ELR (cell line): ENCODE measurements at regions not wholly inside any gene's neighbourhood (a gene's known extent, or its start where the extent isn't known, plus 50 kb on each side); places are given as distances from the start of the nearest gene placed in this dataset.
A peak's percentile ranks its signal among the peaks of the same experiment; 100 is the strongest.
"Not testable (repeated sequence)": the region's sequence is repeated elsewhere in the genome, so short reads cannot be mapped to it uniquely, and the experiment has no call there.

Source experiments
- DNase-seq: peaks from one replicate; pipeline ENCODE4 v3.0.0-alpha.2; 2015; ENCODE audit warnings: low read depth

DNA sequence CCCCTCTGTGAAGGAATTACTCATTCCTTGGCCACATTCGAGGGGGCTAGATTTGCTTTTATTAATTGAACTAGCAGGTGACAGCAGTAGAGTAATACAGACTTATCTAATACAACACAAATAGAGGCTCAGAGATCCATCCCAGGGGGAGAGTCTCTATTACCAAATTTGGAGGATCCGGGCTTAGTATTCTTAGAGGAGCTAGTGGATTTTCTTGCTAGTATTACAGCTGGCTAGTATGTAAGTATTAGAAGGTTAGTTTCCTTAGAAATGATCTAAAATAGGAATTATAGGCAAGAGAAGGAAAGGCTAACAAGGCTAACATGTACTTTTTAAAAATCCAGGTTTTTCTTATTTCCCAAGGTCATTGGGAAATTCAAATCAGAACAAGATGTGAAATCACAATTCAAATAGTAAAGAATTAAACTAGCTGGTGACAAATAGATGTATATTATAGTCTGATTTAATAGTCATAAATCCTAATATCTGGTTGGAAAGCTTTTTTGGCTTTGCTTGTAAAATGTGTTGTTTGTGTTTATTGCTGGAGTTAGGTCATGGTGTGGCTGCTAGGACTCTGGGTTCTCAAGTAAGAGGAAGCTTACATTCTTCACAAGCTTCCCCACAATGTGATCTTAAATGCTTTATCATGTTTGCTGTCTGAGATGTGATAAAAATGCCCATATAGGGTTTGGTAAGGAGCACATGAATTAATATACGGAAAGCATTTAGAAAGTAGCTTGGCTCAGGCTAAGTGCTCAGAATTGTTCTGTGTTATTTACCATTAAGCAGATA is 160.4 kb upstream of the MPDZ start:
- no peak for DNase-seq

DNA sequence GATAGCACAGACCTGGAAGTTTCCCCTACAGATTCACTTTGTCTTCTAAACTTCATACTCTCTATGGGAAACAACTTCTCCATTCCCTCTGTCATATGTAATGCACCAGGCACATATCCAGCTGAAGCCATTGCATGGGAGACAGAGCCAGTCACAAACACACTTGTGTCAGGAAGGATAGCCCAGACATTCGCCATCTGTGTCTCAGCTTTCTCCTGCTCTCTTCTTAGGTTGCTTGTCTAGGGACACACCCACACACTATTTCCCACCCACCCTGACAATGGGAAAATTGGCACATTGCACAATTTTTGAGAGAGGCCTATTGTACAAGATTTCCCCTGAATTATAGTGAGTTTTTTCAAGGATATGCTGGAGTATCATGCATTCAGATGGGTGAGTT is 158.4 kb upstream of the MPDZ start:
- DNase-seq = no peak

- DNase-seq = no peak
Measured at GRCh38 chr9:13436591-13436990, 157.1 kb upstream of the MPDZ start.

DNA sequence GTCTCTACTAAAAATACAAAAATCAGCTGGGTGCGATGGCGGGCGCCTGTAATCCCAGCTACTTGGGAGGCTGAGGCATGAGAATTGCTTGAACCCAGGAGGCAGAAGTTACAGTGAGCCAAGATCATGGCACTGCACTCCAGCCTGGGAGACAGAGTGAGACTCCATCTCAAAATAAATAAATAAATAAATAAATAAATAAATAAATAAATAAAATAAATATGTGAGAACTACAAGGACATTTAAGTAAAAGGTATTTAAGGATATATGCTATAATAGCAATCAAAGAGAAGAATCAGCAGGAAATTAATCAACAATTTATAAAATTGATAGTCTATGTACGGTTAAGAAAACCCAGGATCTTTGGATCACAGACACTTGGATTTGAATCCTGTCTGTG is 154.0 kb upstream of the MPDZ start:
- not testable (repeated sequence) for DNase-seq

DNA sequence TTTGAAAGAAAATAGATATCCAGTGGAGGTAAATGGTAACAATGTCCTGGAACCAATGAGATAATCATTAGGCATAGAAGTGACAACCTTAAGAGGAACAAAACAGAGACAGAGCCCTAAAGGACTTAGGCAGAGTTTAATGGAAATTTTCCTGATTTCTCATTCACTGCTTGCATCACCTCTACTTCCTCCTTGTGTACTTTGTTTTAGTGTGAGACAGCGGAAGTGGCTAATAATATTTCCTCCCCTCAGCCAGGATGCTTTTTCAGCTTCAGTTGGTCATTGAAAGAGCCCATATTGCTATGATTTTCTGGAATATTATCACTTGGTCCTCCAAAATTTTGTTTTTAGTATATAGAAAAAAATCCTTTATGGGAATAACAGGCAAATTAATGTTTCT is 153.4 kb upstream of the MPDZ start:
- DNase-seq = peak; percentile 53

DNA sequence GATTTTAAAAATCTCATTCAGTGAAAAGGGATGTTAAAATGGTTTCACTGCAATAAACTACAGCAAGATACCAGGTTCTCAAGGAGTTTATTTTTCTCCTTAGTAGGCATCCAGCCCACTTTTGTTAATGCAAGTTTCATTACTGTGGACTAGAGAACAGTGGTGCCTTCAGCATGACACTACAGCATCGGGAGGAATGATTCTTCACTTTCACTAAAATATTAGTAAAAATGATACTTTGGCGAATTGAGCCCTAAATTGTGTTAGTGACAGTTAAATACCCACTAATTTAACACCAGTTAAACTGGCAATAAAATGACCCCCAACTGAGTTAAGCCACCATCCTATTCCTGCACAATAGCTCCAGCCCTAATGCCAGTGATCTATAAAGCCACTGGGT is 152.2 kb upstream of the MPDZ start:
- no peak for DNase-seq

DNA sequence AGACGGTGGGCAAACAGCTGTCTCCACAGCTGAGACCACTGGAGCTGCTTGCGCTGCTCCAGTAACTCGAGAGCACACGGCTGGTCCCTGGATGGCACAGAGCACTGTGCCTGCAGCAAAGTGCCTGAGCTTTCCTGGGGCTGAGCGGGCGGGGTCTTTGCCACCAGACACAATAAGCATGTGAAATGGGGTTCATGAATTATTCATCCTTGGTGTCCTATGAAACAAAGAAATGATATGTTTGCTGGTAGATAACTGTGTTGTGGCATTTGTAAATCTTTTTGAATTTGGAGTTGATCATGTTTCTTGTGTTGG is 151.7 kb upstream of the MPDZ start:
- no peak for DNase-seq

DNA sequence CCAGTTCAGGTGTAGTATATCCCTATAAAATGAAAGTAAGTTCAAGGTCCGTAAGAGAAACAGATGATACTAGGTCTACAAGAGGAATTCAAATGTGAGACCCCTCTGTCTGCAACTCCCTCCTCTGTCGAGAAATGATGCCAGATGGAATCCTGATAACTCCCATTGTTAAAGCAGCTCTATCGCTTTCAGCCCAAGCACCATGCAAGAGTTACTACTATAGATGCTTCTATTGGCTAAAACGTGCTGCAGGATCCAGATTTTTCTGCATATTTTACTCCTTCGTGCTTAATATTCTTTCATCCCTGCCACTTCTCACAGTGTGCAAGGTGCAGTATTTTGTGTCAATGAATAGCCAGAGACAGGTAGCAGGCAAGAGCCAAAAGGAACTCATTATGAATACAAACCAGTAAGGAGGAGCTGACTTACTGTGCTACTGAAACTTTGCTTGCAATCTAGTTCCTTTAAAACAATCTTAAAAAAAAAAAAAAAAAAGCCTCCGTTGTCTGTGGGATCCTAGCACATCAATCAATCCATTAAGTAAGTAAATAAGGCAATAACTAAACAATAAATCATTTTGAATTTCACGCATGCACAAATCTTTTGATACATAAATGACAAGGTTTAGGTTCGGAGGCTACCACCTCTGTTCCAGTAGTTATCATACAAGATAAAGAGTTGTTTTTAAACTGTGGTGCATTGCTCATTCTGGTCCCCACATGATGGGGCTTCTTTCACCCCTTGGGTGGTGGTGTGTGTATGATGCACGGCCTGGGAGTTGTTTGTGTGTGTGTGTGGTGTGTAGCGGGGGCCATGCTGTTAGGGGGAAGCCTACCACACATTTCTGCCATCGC is 151.1 kb upstream of the MPDZ start:
- DNase-seq = no peak

DNA sequence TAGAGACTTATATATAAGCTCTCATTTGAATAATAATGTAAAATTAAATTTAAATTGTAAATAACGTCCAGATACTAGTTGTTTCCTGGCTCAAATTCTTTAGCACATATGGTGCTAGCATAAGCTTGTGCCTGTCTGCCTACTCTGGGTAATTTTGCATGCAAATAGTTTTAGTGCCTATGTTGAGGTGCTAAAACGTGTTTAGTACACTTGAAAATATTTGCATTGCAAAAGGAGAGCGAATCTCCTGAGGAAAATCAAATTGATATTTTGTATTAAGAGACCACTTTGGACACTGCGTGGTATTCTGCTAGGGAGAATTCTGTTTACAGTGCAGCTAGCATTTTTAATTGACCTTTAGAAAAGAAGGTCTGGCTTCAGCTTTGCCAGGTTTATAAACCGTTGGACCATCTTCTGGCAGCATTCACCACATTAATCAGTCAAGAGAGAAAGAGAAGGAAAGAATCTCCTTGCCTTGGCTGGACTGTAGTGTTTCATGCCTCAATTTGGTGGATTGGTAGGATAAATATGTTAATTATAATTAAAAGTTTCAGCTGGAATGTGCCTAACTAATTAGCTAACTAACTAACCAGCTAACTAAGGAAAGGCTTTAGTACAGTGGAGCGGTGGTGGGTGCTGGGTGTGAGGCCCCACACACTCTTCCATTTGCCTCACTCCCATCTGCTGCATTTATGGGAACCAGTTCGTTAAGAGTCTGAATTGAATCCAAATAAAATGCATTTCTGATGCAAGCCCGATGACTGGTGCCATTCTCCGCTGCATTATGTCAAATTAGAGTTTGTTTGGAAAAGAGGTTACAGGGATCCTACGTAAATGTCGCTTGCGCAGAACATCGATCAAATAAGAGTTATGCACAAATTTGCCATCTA is 150.1 kb upstream of the MPDZ start:
- no peak for DNase-seq

DNA sequence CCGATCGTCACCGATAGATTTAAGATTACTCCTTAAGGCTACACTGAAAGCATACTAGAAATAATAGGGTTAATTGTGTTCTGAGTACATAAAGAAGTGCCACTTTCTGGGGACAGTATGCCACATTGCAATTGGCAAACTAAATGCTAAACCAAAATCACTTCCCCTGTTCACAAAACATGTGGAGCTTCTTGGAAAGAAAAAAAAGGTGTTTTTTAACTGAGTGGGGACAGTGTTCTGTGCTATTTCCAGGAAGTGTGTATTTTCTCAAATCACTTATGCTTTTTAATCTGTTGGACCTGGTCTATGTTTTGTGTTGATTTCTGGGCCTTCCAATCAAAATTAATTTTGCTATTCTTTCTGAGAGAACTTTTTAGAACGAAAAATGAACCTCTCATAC is 149.3 kb upstream of the MPDZ start:
- no peak for DNase-seq

DNA sequence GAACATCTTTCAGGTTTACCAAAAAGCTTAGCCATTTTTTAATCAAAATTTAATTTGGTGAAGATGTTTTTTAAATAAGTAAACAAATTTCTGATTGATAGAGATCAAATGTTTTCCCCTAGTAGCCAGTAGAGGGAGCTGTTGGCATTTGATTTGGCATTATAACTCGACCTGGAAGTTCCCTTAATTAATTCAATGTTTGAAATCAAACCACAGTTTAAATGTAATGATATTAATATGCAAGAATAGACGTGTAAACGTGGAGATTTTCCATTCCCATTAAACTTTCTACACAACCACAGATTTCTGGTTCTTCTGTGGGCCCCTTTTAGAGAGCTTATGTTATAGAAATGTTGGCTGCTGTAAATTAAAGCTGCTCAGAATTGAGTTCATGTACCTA is 148.1 kb upstream of the MPDZ start:
- peak; percentile 57 for DNase-seq

GRCh38 chr9:13426606-13427005 is 147.1 kb upstream of the MPDZ start:
- DNase-seq = no peak

DNA sequence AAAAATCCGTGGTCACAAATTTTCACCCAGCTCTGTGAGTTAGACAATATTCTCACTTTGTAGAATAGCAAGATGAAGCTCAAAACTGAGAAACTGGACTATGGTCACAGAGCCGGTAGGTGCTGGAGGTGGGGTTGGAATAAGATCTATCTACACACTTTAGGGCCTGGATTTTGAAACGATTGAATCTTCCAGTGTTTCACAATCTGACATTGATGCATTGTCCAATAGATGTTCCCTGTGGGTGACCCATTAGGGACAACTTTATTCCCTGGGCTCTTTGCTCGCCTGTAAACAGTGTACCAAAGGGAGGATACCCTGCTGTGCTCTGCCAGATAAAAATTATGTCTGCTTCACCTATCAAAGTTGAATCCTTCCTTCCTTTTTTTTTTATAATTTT is 145.4 kb upstream of the MPDZ start:
- no peak for DNase-seq

DNA sequence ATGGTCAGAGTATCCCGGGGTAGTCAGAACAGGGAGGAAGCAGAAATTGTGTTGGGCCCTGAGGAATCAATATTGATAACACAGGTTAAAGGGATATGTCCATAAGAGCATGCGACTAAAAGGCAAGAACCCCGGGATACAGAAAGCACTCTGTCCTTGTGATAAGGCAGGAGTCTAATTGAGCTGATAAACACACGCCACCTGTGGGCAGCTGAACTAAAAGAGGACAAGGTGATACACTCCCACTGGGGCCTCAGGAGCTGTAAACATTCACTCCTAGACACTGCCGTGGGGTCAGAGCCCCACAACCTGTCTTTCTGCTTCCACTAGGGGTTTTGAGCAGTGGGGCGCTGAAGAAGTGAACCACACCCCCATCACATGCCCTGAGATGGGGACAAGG is 144.7 kb upstream of the MPDZ start:
- DNase-seq = no peak

- DNase-seq = no peak
Measured at GRCh38 chr9:13414349-13414748, 134.9 kb upstream of the MPDZ start.

DNA sequence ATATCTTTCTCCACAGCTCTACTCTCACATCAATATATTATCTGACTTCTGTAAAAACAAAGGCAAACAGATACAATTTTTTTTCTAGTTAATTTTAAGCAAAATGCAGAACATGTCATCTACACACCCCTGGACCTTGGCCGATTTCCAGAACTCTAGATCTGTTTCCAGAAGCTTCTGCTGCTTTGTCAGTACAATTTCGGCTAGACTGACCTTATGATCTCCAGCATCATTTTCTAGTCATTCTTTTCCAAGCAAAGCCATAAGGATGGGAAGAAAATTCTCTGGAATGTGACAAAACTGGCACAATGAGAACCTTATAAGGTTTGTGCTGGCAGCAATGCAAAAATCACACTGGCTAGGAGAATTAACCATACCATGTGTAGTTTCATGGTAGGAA is 132.8 kb upstream of the MPDZ start:
- DNase-seq = no peak

DNA sequence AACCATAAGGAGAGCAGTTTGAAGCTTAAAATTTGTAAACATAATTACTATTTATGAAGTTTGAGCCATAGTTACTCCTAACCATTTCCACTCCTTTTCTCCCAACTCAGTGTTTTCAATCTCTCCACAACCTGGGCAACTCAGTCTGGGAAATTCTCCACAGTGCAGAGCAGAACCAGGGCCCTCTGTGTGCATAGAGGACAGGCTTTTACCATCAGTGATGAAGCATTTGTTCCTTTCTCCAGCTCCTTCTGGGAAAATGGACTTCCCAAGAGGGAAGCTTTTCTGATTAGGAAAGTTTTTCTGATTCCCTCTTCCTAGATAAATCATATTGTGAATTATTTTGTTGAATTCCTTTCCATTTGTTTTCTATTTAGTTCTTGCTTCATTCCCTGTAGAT is 132.3 kb upstream of the MPDZ start:
- DNase-seq = no peak

- DNase-seq = no peak
Measured at GRCh38 chr9:13410566-13411031, 131.1 kb upstream of the MPDZ start.

- no peak for DNase-seq
Measured at GRCh38 chr9:13397661-13398060, 118.2 kb upstream of the MPDZ start.

DNA sequence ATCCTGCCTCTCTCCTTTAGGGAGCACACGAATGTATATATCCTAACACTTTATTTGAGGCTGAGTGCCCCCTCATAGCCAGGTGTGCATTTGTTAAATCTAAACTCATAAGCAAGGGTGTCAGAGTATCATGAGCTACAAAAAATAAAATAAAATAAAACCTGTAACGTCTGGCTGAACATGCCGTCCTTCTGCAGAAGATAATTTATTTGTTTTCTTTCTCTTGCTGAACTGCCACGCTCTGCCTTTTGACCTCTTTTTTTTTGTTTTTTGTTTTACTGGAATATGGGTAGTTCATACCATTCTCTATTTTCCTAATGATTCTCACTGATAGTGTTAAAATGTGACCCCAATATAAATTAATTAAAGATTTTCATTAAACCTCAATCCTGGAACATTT is 117.7 kb upstream of the MPDZ start:
- no peak for DNase-seq

DNA sequence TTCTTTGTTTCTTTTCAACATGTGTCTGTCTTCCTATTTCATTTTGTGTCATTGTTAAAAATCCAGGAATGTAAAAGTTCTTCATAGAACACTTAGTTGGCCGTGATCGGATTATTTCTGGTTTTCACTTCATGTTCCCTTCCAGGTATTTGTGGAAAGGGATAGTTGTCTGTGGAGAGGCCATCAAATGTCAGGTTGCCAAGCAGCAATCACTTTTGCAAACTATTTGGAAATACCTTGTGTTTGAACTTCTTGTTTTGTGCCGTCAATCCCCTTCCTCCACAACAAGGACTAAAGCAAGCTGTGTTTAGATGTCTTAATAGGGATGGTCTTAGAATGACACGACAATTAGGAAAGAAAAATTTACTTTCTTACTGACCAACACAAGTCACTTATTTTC is 116.9 kb upstream of the MPDZ start:
- DNase-seq = no peak

DNA sequence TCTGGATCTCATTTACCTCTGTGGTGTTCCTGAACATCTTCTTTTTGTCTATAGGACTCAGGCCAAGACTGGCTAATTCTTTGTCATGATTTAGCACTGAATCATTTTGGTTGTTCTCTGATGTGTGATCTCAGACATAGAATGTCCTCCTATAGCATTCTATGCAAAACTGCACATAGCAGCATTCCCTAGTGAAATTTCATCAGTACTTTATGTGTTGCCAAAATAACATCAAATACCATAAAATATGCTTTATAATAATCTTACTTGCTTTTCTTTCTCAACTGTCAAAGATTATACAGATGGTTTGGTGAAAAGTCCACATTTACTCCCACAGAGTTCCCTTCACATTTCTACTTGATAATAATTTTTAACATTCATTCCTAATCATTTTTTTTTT is 115.7 kb upstream of the MPDZ start:
- DNase-seq = no peak

DNA sequence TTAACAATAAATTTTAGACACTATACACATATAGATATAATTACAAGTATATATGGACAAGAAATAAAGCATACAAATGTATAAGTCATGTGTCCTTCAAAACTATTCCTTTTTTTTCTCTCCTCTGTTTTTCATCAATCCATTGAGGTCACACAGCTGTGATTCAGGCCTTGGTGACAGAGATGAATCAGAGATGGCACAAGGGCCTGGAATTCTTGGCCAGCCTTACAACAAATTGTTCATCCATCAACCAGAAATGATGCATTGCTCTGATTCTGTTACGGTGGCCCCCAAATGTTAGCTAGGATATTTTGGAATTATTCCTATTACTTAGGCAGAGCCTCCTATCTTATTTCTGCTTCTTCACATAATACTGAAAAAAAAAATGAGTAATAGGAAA is 108.7 kb upstream of the MPDZ start:
- no peak for DNase-seq
